HepG2 (cell line): ENCODE measurements at regions not wholly inside any gene's neighbourhood (a gene's known extent, or its start where the extent isn't known, plus 50 kb on each side); places are given as distances from the start of the nearest gene placed in this dataset.

Experiments
- ATAC-seq: fragments of 200-7000 bp; cut with Tn5 transposase; 3 replicates; pipeline ENCODE4 v1.9.1; 2020; ENCODE audit warnings: mild to moderate bottlenecking, moderate library complexity
- BruUV-seq: library from RNA; stranded (reverse); fragments of 400-500 nt; replicated peaks from 2 replicates; lab custom pipeline; 2021; lab: Mats Ljungman, UMichigan
- CTCF ChIA-PET: fragments of 300-600 bp; formaldehyde crosslinking; extraction: SDS; loops from one replicate; lab custom pipeline; 2021; ENCODE audit warnings: low total read pairs, inconsistent platforms, low intra/inter-chr PET ratio; lab: Yijun Ruan, JAX
- POLR2A ChIA-PET: fragments of 350-600 bp; sonication (Branson Sonifier 250); formaldehyde crosslinking; loops from one replicate; lab custom pipeline; 2020; ENCODE audit warnings: antibody characterized with exemption, inconsistent platforms; lab: Yijun Ruan, JAX
- DNase-seq: peaks from one replicate; pipeline ENCODE4 v3.0.0-alpha.2; 2015; ENCODE audit warnings: low spot score
- FAIRE-seq: peaks from 3 replicates; lab custom pipeline; 2011; peaks lifted over from hg19 to GRCh38; lab: Jason Lieb, UNC
- H2AFZ ChIP-seq: one replicate; pipeline ENCODE4 v1.6.1; 2011; ENCODE audit warnings: low read length, inconsistent platforms
- H3K27ac ChIP-seq: fragments of 300-600 bp; 3 replicates; pipeline ENCODE4 v1.8.0; 2011; ENCODE audit warnings: mixed run types, mild to moderate bottlenecking, mixed read lengths, low read length, inconsistent platforms; ENCODE audit not compliant: insufficient read depth; ENCODE audit errors: extremely low read length
- H3K27me3 ChIP-seq, 2 experiments: fragments of 200-600 bp in 1 of 2; 2 replicates in 1 of 2; 3 replicates in 1 of 2; pipeline versions ENCODE4 v1.6.0 to v1.8.0; 2011; ENCODE audit warnings: low read length in 2 of 2, mild to moderate bottlenecking in 2 of 2, moderate library complexity in 2 of 2, inconsistent platforms in 1 of 2; ENCODE audit not compliant: insufficient read depth in 2 of 2, control insufficient read depth in 1 of 2
- H3K36me3 ChIP-seq, 2 experiments: fragments of 200-600 bp in 1 of 2; replicated peaks in 1 of 2; 2 replicates in 1 of 2; 3 replicates in 1 of 2; pipeline versions ENCODE4 v1.5.1 to v1.8.0; 2011; ENCODE audit warnings: low read length in 2 of 2, inconsistent platforms in 1 of 2; ENCODE audit not compliant: insufficient read depth in 2 of 2, control insufficient read depth in 1 of 2
- H3K4me1 ChIP-seq: 2 replicates; pipeline ENCODE4 v1.5.1; 2012; ENCODE audit warnings: low read length, inconsistent platforms; ENCODE audit not compliant: insufficient read depth
- H3K4me2 ChIP-seq: 2 replicates; pipeline ENCODE4 v1.6.0; 2011; ENCODE audit warnings: low read depth, low read length, inconsistent platforms
- H3K4me3 ChIP-seq, 3 experiments: fragments of 200-600 bp in 1 of 3; sonication (generic), shearing (Covaris generic) in 1 of 3; replicated peaks in 1 of 3; 2 replicates each; pipeline ENCODE4 v1.5.1; 2011 to 2016; ENCODE audit warnings: low read length in 3 of 3, inconsistent platforms in 2 of 3, low read depth in 2 of 3, mild to moderate bottlenecking in 2 of 3, control low read depth in 1 of 3, mixed read lengths in 1 of 3; ENCODE audit not compliant: insufficient read depth in 1 of 3
- H3K79me2 ChIP-seq: one replicate; pipeline ENCODE4 v1.6.1; 2011; ENCODE audit warnings: low read length, inconsistent platforms; ENCODE audit not compliant: insufficient read depth
- H3K9ac ChIP-seq: 2 replicates; pipeline ENCODE4 v1.6.0; 2011; ENCODE audit warnings: mild to moderate bottlenecking, low read depth, low read length, inconsistent platforms; ENCODE audit not compliant: insufficient read depth
- H3K9me3 ChIP-seq: 2 replicates; pipeline ENCODE4 v1.5.1; 2012; ENCODE audit warnings: mild to moderate bottlenecking, low read length
- H4K20me1 ChIP-seq: 2 replicates; pipeline ENCODE4 v1.6.0; 2011; ENCODE audit warnings: inconsistent platforms, mild to moderate bottlenecking, low read length, moderate library complexity; ENCODE audit not compliant: insufficient read depth
- ETV6 ChIP-seq: sonication (generic); formaldehyde crosslinking; conservative IDR thresholded peaks from 2 replicates; pipeline ENCODE4 v1.4.0; 2020; ENCODE audit warnings: missing genetic modification reagents
- FOXA1 ChIP-seq, 2 experiments: fragments of 450-650 bp in 1 of 2; sonication (generic) in 1 of 2; formaldehyde crosslinking in 1 of 2; IDR thresholded peaks; 2 replicates each; pipeline versions ENCODE4 v1.4.0 to v1.6.1; 2016 to 2020; ENCODE audit warnings: missing genetic modification reagents in 1 of 2
- FOXO1 ChIP-seq: sonication (generic); formaldehyde crosslinking; IDR thresholded peaks from 2 replicates; pipeline ENCODE4 v1.4.0; 2020; ENCODE audit warnings: missing genetic modification reagents
- IKZF1 ChIP-seq: fragments of 450-650 bp; IDR thresholded peaks from 2 replicates; pipeline ENCODE4 v1.7.1; 2016
- KDM3A ChIP-seq: IDR thresholded peaks from 2 replicates; pipeline ENCODE4 v1.6.1; 2018; ENCODE audit warnings: low read depth, missing compliant biosample characterization
- PHF8 ChIP-seq: sonication (generic); formaldehyde crosslinking; IDR thresholded peaks from 2 replicates; pipeline ENCODE4 v1.5.0; 2020; ENCODE audit warnings: missing genetic modification reagents
- STAG1 ChIP-seq: sonication (generic); formaldehyde crosslinking; IDR thresholded peaks from 2 replicates; pipeline ENCODE4 v1.4.0; 2020; ENCODE audit warnings: missing genetic modification reagents
- YEATS4 ChIP-seq: sonication (generic); formaldehyde crosslinking; IDR thresholded peaks from 2 replicates; pipeline ENCODE4 v1.4.0; 2020; ENCODE audit warnings: missing genetic modification reagents, borderline replicate concordance
- ZNF20 ChIP-seq: sonication (generic); formaldehyde crosslinking; IDR thresholded peaks from 2 replicates; pipeline ENCODE4 v1.4.0; 2020; ENCODE audit warnings: mild to moderate bottlenecking, moderate library complexity, missing genetic modification reagents
- ZNF232 ChIP-seq: sonication (generic); formaldehyde crosslinking; IDR thresholded peaks from 2 replicates; pipeline ENCODE4 v1.4.0; 2020; ENCODE audit warnings: missing genetic modification reagents, borderline replicate concordance
- ZNF24 ChIP-seq: fragments of 450-650 bp; IDR thresholded peaks from 2 replicates; pipeline ENCODE4 v1.6.1; 2017; ENCODE audit warnings: antibody characterized with exemption, mild to moderate bottlenecking
- ZNF83 ChIP-seq: sonication (generic); formaldehyde crosslinking; IDR thresholded peaks from 2 replicates; pipeline ENCODE4 v1.4.0; 2020; ENCODE audit warnings: missing genetic modification reagents, mild to moderate bottlenecking, borderline replicate concordance
- ZNF850 ChIP-seq: sonication (generic); formaldehyde crosslinking; conservative IDR thresholded peaks from 2 replicates; pipeline ENCODE4 v1.9.0; 2021; ENCODE audit warnings: mild to moderate bottlenecking, missing genetic modification reagents
- in situ Hi-C: cut with HindIII; loops from 2 replicates; pipeline ENCODE4 v1.10.0; 2017; ENCODE audit warnings: low pct_unique_long_range_greater_than_20kb; ENCODE audit not compliant: extremely low pct_ligation_motif_present
- intact Hi-C: fragments of 100-400 bp; cut with micrococcal nuclease; formaldehyde crosslinking; loops from one replicate; pipeline ENCODE4 v1.10.0; 2022; ENCODE audit not compliant: unreplicated experiment
- TF ChIP-seq, protein P1 (sequence below): sonication (generic); formaldehyde crosslinking; IDR thresholded peaks from 2 replicates; pipeline ENCODE4 v1.4.0; 2020; ENCODE audit warnings: missing genetic modification reagents
- TF ChIP-seq, protein P2 (sequence below): sonication (generic); formaldehyde crosslinking; IDR thresholded peaks from 2 replicates; pipeline ENCODE4 v1.9.0; 2021; ENCODE audit warnings: mild to moderate bottlenecking, missing genetic modification reagents

DNA sequence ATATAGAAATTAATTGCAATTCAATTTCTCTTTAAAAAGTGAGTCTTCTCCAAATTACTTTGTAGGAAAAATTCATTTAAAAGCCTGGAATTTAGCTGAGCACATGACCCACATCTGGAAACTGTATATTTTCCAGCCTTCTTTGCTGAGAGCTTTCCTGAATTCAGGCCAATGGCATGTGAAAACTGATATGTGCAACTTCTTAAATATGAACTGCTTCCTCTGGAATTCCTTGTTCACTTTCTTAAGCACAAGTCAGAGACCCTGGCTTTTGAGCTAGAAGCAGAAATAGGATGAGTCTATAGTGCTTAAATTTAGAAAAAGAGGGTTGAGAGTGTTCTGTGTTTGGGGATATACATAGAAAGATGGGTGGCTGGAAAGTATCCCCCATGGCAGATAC, 365.1 kb upstream of the MTPN start:
- H3K27me3 ChIP-seq, result no peaks in the 10 kb centered on the region
- intact Hi-C loops, result no loop called here
- DNase-seq (no peak), FAIRE-seq (no peak), ATAC-seq (no peak)
- in situ Hi-C loops, result no loop called here
- H3K9me3 ChIP-seq, result no peaks in the 10 kb centered on the region
- H3K79me2 ChIP-seq, result no peaks in the 10 kb centered on the region
- TF ChIP-seq IKZF1 (no peak), FOXA1 (IDR thresholded peaks at IDR 0.05) (no peak), FOXA1 (CRISPR knock-in tag; IDR thresholded peaks at IDR 0.05) (no peak), KDM3A (CRISPR knock-in tag) (no peak)
- H4K20me1 ChIP-seq, result no peaks in the 10 kb centered on the region
- H2AFZ ChIP-seq, result no peak overlapping the region
- no peak overlapping the region for H3K4me2 ChIP-seq
- CTCF ChIA-PET, result no interaction called here
- POLR2A ChIA-PET, result no interaction called here
- no TSS peak for BruUV-seq
- no peaks in the 10 kb centered on the region for H3K4me1 ChIP-seq
- no peak overlapping the region for H3K27ac ChIP-seq
- no peak overlapping the region for H3K4me3 ChIP-seq
- no peaks in the 10 kb centered on the region for H3K36me3 ChIP-seq
- H3K9ac ChIP-seq, result no peak overlapping the region

DNA sequence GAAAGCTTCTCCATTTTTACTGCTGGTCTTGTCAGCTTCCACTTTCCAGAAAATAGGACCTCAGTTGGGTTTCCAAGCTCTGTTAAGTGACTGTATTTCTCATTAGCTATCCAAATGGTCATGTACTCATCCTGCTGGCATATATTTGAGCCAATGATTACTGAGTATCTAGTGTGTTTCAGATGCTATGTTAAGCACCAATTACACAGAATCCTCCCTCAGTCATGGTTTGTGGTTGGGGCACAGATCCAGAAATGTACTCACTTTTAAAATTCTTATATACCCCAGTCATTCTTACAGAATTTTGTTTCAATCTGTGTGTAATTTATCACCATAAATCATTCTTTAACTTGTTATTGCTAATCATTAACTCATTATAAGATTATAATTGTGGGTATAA, 362.3 kb upstream of the MTPN start:
- Histone ChIP-seq H3K27ac (no peak overlapping the region), H3K9me3 (no peaks in the 10 kb centered on the region), H3K4me3 (no peak overlapping the region), H4K20me1 (no peaks in the 10 kb centered on the region), H3K4me2 (no peak overlapping the region), H2AFZ (no peak overlapping the region), H3K36me3 (no peaks in the 10 kb centered on the region), H3K4me1 (no peaks in the 10 kb centered on the region), H3K79me2 (no peaks in the 10 kb centered on the region), H3K9ac (no peak overlapping the region), H3K27me3 (no peaks in the 10 kb centered on the region)
- in situ Hi-C loops, result no loop called here
- no TSS peak for BruUV-seq
- intact Hi-C loops, result no loop called here
- no peak for ATAC-seq
- no peak for DNase-seq
- CTCF ChIA-PET, result no interaction called here
- POLR2A ChIA-PET, result no interaction called here
- no peak for FAIRE-seq
- TF ChIP-seq ZNF24 (no peak), STAG1 (CRISPR knock-in tag) (no peak), ZNF850 (no peak), ZNF20 (CRISPR knock-in tag) (no peak), ZNF232 (no peak), PHF8 (CRISPR knock-in tag) (no peak), YEATS4 (CRISPR knock-in tag) (no peak), FOXO1 (CRISPR knock-in tag) (no peak), ETV6 (CRISPR knock-in tag) (no peak), ZNF83 (CRISPR knock-in tag) (no peak)
- TF ChIP-seq, protein P1, sequence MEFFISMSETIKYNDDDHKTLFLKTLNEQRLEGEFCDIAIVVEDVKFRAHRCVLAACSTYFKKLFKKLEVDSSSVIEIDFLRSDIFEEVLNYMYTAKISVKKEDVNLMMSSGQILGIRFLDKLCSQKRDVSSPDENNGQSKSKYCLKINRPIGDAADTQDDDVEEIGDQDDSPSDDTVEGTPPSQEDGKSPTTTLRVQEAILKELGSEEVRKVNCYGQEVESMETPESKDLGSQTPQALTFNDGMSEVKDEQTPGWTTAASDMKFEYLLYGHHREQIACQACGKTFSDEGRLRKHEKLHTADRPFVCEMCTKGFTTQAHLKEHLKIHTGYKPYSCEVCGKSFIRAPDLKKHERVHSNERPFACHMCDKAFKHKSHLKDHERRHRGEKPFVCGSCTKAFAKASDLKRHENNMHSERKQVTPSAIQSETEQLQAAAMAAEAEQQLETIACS (CRISPR knock-in tag), result no peak
- TF ChIP-seq, protein P2, sequence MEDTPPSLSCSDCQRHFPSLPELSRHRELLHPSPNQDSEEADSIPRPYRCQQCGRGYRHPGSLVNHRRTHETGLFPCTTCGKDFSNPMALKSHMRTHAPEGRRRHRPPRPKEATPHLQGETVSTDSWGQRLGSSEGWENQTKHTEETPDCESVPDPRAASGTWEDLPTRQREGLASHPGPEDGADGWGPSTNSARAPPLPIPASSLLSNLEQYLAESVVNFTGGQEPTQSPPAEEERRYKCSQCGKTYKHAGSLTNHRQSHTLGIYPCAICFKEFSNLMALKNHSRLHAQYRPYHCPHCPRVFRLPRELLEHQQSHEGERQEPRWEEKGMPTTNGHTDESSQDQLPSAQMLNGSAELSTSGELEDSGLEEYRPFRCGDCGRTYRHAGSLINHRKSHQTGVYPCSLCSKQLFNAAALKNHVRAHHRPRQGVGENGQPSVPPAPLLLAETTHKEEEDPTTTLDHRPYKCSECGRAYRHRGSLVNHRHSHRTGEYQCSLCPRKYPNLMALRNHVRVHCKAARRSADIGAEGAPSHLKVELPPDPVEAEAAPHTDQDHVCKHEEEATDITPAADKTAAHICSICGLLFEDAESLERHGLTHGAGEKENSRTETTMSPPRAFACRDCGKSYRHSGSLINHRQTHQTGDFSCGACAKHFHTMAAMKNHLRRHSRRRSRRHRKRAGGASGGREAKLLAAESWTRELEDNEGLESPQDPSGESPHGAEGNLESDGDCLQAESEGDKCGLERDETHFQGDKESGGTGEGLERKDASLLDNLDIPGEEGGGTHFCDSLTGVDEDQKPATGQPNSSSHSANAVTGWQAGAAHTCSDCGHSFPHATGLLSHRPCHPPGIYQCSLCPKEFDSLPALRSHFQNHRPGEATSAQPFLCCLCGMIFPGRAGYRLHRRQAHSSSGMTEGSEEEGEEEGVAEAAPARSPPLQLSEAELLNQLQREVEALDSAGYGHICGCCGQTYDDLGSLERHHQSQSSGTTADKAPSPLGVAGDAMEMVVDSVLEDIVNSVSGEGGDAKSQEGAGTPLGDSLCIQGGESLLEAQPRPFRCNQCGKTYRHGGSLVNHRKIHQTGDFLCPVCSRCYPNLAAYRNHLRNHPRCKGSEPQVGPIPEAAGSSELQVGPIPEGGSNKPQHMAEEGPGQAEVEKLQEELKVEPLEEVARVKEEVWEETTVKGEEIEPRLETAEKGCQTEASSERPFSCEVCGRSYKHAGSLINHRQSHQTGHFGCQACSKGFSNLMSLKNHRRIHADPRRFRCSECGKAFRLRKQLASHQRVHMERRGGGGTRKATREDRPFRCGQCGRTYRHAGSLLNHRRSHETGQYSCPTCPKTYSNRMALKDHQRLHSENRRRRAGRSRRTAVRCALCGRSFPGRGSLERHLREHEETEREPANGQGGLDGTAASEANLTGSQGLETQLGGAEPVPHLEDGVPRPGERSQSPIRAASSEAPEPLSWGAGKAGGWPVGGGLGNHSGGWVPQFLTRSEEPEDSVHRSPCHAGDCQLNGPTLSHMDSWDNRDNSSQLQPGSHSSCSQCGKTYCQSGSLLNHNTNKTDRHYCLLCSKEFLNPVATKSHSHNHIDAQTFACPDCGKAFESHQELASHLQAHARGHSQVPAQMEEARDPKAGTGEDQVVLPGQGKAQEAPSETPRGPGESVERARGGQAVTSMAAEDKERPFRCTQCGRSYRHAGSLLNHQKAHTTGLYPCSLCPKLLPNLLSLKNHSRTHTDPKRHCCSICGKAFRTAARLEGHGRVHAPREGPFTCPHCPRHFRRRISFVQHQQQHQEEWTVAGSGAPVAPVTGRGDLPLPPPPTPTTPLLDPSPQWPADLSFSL (CRISPR knock-in tag), result no peak
